ENCODE measurements at regions not wholly inside any gene's neighbourhood (a gene's known extent, or its start where the extent isn't known, plus 50 kb on each side); places are given as distances from the start of the nearest gene placed in this dataset.

GRCh38 chr4:31442236-31442635 is 722.1 kb downstream of the PCDH7 start:
- TF ChIP-seq CTCF (IDR thresholded peaks at IDR 0.05 in 4 of 5, conservative IDR thresholded peaks at IDR 0.05 in 1 of 5): no peak
- TF ChIP-seq POLR2A (IDR thresholded peaks at IDR 0.05): no peak
